M059J (cell line): ENCODE measurements at regions not wholly inside any gene's neighbourhood (a gene's known extent, or its start where the extent isn't known, plus 50 kb on each side); places are given as distances from the start of the nearest gene placed in this dataset.

ENCODE experiments used
- DNase-seq: peaks from one replicate; pipeline ENCODE4 v3.0.0-alpha.2; 2012; ENCODE audit warnings: low read depth

GRCh38 chr5:146940295-146940694, 61.7 kb upstream of the PPP2R2B start:
- no peak for DNase-seq

GRCh38 chr5:146944019-146944418, 65.5 kb upstream of the PPP2R2B start:
- no peak for DNase-seq

GRCh38 chr5:146944764-146945616, 66.4 kb upstream of the PPP2R2B start:
- DNase-seq: no peak

- DNase-seq: no peak
Measured at GRCh38 chr5:146945617-146946084, 67.1 kb upstream of the PPP2R2B start.

GRCh38 chr5:146947181-146947941, 68.8 kb upstream of the PPP2R2B start:
- DNase-seq: peak; percentile 20

- no peak for DNase-seq
Measured at GRCh38 chr5:146948666-146949065, 70.1 kb upstream of the PPP2R2B start.

GRCh38 chr5:146952168-146952567, 73.6 kb upstream of the PPP2R2B start:
- DNase-seq: no peak

GRCh38 chr5:146956217-146956616, 77.7 kb upstream of the PPP2R2B start:
- no peak for DNase-seq

GRCh38 chr5:146959360-146959759, 80.8 kb upstream of the PPP2R2B start:
- DNase-seq: no peak

- DNase-seq: peak; percentile 48
Measured at GRCh38 chr5:146962801-146963355, 84.3 kb upstream of the PPP2R2B start.

GRCh38 chr5:146965761-146966659, 87.5 kb upstream of the PPP2R2B start:
- peak; percentile 74 for DNase-seq

GRCh38 chr5:146967646-146968045, 89.1 kb upstream of the PPP2R2B start:
- no peak for DNase-seq

- no peak for DNase-seq
Measured at GRCh38 chr5:146971401-146971800, 92.8 kb upstream of the PPP2R2B start.

GRCh38 chr5:146986469-146986868, 107.9 kb upstream of the PPP2R2B start:
- DNase-seq: no peak

- peak; percentile 62 for DNase-seq
Measured at GRCh38 chr5:146993876-146994530, 115.4 kb upstream of the PPP2R2B start.

- DNase-seq: no peak
Measured at GRCh38 chr5:146995878-146996277, 117.3 kb upstream of the PPP2R2B start.

- DNase-seq: no peak
Measured at GRCh38 chr5:147015405-147015804, 136.8 kb upstream of the PPP2R2B start.

GRCh38 chr5:147017191-147017590, 138.6 kb upstream of the PPP2R2B start:
- DNase-seq: no peak

GRCh38 chr5:147017621-147018020, 139.1 kb upstream of the PPP2R2B start:
- no peak for DNase-seq

GRCh38 chr5:147018812-147019211, 140.3 kb upstream of the PPP2R2B start:
- DNase-seq: no peak

- no peak for DNase-seq
Measured at GRCh38 chr5:147036691-147037245, 158.2 kb upstream of the PPP2R2B start.
